ENCODE measurements at regions not wholly inside any gene's neighbourhood (a gene's known extent, or its start where the extent isn't known, plus 50 kb on each side); places are given as distances from the start of the nearest gene placed in this dataset.

DNA sequence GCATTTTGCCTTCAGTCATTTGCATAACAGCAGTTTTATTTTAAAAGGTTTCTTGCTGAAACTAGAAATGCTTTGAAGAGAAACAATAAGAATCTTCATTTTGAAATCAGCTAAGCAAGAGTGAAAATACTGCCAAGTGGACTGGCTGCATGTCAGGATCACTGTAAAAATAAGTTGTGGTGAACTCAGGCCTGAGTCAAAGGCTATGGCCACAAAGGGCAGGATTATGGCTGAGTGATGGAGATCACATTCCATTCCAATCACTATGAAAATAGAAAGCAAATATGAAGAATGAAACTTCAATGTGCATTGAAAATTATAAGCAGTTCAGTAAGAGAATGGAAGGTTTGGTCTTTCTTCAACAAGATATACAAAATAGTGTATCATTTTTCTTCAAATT lies 224.5 kb downstream of the PCDH18 start:
- Histone ChIP-seq H3K9me3 (replicated peaks in 1 of 3) (peaks cover 0 to 13% (median 0%) of the 10 kb centered on the region in 3 donors), H3K4me3 (no peak overlapping the region), H3K4me1 (replicated peaks in 1 of 2) (no peaks in the 10 kb centered on the region), H3K27me3 (no peaks in the 10 kb centered on the region), H3K36me3 (replicated peaks in 1 of 2) (no peaks in the 10 kb centered on the region), H3K27ac (no peak overlapping the region)
- DNase-seq = peak in 6 of 7 donors; percentile 8 to 55 (median 22)
- intact Hi-C loops (cut with DNase I) = no loop called here
- TF ChIP-seq POLR2A (IDR thresholded peaks at IDR 0.05) = no peak
- TF ChIP-seq CTCF (IDR thresholded peaks at IDR 0.05) = no peak

GRCh38 chr4:137300776-137301175 lies 231.5 kb downstream of the PCDH18 start:
- DNase-seq = no peak
- no peaks in the 10 kb centered on the region for H3K9me3 ChIP-seq (replicated peaks in 1 of 3)
- H3K4me1 ChIP-seq (replicated peaks in 1 of 2) = no peaks in the 10 kb centered on the region
- no peak overlapping the region for H3K4me3 ChIP-seq
- no peak overlapping the region for H3K27ac ChIP-seq
- H3K27me3 ChIP-seq = no peaks in the 10 kb centered on the region
- no peak for TF ChIP-seq CTCF (IDR thresholded peaks at IDR 0.05)
- TF ChIP-seq POLR2A (IDR thresholded peaks at IDR 0.05) = no peak
- no peaks in the 10 kb centered on the region for H3K36me3 ChIP-seq (replicated peaks in 1 of 2)
- intact Hi-C loops (cut with DNase I) = no loop called here

DNA sequence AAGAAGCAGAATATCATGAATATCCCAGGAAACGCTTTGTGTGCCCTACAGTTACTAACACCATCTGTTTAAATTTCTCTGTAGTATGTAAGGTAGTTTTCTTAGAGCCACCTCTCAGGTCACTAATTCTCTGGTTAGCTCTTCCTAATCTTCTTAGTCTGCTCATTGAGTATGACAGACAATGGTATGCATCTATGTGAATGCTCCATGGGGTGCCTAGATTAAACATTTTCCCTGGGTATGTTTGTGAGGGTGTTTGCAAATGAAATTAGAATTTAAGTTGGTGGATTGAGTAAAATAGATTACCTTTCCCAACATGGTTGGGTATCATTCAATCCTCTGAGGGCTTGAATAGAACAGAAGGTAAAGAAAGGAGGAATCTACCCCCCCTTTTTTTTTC lies 233.0 kb downstream of the PCDH18 start:
- intact Hi-C loops (cut with DNase I) = no loop called here
- Histone ChIP-seq H3K4me3 (no peak overlapping the region), H3K27ac (no peak overlapping the region), H3K27me3 (no peaks in the 10 kb centered on the region), H3K36me3 (replicated peaks in 1 of 2) (no peaks in the 10 kb centered on the region), H3K9me3 (replicated peaks in 1 of 3) (no peaks in the 10 kb centered on the region), H3K4me1 (replicated peaks in 1 of 2) (no peaks in the 10 kb centered on the region)
- WGBS, 4 donors = 87 to 100% (median 93%) methylated on average over 1 of the region's 1 CpG
- no peak for DNase-seq
- no peak for TF ChIP-seq CTCF (IDR thresholded peaks at IDR 0.05)

- DNase-seq = no peak
- Histone ChIP-seq H3K27ac (no peak overlapping the region), H3K4me3 (no peak overlapping the region), H3K9me3 (replicated peaks in 1 of 3) (no peaks in the 10 kb centered on the region), H3K27me3 (no peaks in the 10 kb centered on the region), H3K4me1 (replicated peaks in 1 of 2) (no peaks in the 10 kb centered on the region), H3K36me3 (replicated peaks in 1 of 2) (no peaks in the 10 kb centered on the region)
- WGBS, 4 donors = 87 to 97% (median 92%) methylated on average over 1 of the region's 1 CpG
- intact Hi-C loops (cut with DNase I) = no loop called here
- no peak for TF ChIP-seq POLR2A (IDR thresholded peaks at IDR 0.05)
- TF ChIP-seq CTCF (IDR thresholded peaks at IDR 0.05) = no peak
Observed at GRCh38 chr4:137293281-137293680, 239.0 kb downstream of the PCDH18 start.
